Ishikawa (cell line): ENCODE measurements at regions not wholly inside any gene's neighbourhood (a gene's known extent, or its start where the extent isn't known, plus 50 kb on each side); places are given as distances from the start of the nearest gene placed in this dataset.

ENCODE experiments used
- CEBPB ChIP-seq: IDR thresholded peaks from 2 replicates; pipeline ENCODE4 v1.6.1; 2012
- CREB1 ChIP-seq: IDR thresholded peaks from 2 replicates; pipeline ENCODE4 v1.6.1; 2012; ENCODE audit warnings: low read depth
- EGR1 ChIP-seq: IDR thresholded peaks from 2 replicates; pipeline ENCODE4 v1.6.1; 2012
- EP300 ChIP-seq: IDR thresholded peaks from 2 replicates; pipeline ENCODE4 v1.6.1; 2012; ENCODE audit warnings: borderline replicate concordance
- FOXM1 ChIP-seq: IDR thresholded peaks from 2 replicates; pipeline ENCODE4 v1.6.1; 2012; ENCODE audit warnings: low read depth, borderline replicate concordance
- MAX ChIP-seq: IDR thresholded peaks from 2 replicates; pipeline ENCODE4 v1.6.1; 2012
- NFIC ChIP-seq: IDR thresholded peaks from 2 replicates; pipeline ENCODE4 v1.6.1; 2012
- RAD21 ChIP-seq: IDR thresholded peaks from 2 replicates; pipeline ENCODE4 v1.6.1; 2012; ENCODE audit warnings: low read depth
- REST ChIP-seq: IDR thresholded peaks from 2 replicates; pipeline ENCODE4 v1.6.1; 2012; ENCODE audit warnings: low read depth, mild to moderate bottlenecking
- TAF1 ChIP-seq: IDR thresholded peaks from 2 replicates; pipeline ENCODE4 v1.6.1; 2012; ENCODE audit warnings: low read depth, mild to moderate bottlenecking
- TCF12 ChIP-seq: IDR thresholded peaks from 2 replicates; pipeline ENCODE4 v1.6.1; 2012; ENCODE audit warnings: low read depth
- TEAD4 ChIP-seq: IDR thresholded peaks from 2 replicates; pipeline ENCODE4 v1.6.1; 2012
- USF1 ChIP-seq: IDR thresholded peaks from 2 replicates; pipeline ENCODE4 v1.6.1; 2012
- YY1 ChIP-seq: IDR thresholded peaks from 2 replicates; pipeline ENCODE4 v1.6.1; 2012; ENCODE audit warnings: low read depth
- ZBTB7A ChIP-seq: IDR thresholded peaks from 2 replicates; pipeline ENCODE4 v1.6.1; 2012; ENCODE audit warnings: low read depth

GRCh38 chr16:86718118-86718517 is 139.8 kb downstream of the FOXL1 start:
- TF ChIP-seq CEBPB (no peak), CREB1 (no peak), USF1 (no peak), TEAD4 (no peak), TAF1 (no peak), NFIC (no peak)

GRCh38 chr16:86722970-86723369 is 144.6 kb downstream of the FOXL1 start:
- TF ChIP-seq FOXM1 (no peak), ZBTB7A (no peak), TAF1 (no peak), NFIC (no peak), TCF12 (no peak), TEAD4 (no peak), CEBPB (no peak)

GRCh38 chr16:86723689-86724088 is 145.3 kb downstream of the FOXL1 start:
- TF ChIP-seq ZBTB7A: no peak
- no peak for TF ChIP-seq TAF1
- no peak for TF ChIP-seq RAD21
- no peak for TF ChIP-seq MAX
- TF ChIP-seq YY1: no peak
- TF ChIP-seq CREB1: no peak
- no peak for TF ChIP-seq NFIC
- TF ChIP-seq FOXM1: no peak
- no peak for TF ChIP-seq USF1

DNA sequence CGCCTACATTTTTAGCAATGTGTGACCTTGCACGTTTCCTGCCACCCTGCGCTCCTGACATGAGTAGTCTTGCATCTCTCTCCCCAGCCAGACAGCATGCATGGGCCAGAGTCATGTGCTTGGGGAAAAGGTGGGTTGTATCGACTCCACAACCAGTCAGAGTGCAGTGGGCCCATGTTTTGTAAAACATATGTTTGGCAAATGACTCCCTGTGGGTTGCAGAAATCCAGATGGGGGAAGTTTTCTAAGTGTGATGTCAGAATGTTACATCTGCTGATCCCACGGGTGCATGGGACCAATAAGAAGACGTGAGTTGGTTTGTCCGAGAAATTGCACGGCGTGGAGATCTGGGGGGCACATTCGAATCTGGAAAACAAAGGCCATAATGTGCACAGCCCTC is 147.1 kb downstream of the FOXL1 start:
- TF ChIP-seq ZBTB7A (no peak), CEBPB (no peak), EP300 (no peak), EGR1 (no peak), TCF12 (no peak), YY1 (no peak), TAF1 (no peak), NFIC (no peak), REST (no peak)

GRCh38 chr16:86726340-86726739 is 148.0 kb downstream of the FOXL1 start:
- TF ChIP-seq TEAD4 (no peak), CREB1 (no peak), FOXM1 (no peak), EGR1 (no peak), TCF12 (no peak), USF1 (no peak), REST (no peak), YY1 (no peak), TAF1 (no peak)

GRCh38 chr16:86727131-86727530 is 148.8 kb downstream of the FOXL1 start:
- no peak for TF ChIP-seq FOXM1
- no peak for TF ChIP-seq RAD21
- no peak for TF ChIP-seq REST
- no peak for TF ChIP-seq YY1
- no peak for TF ChIP-seq EP300
- no peak for TF ChIP-seq MAX
